Iris pigment epithelial cell (primary cell): ENCODE measurements at regions not wholly inside any gene's neighbourhood (a gene's known extent, or its start where the extent isn't known, plus 50 kb on each side); places are given as distances from the start of the nearest gene placed in this dataset.
A peak's percentile ranks its signal among the peaks of the same experiment; 100 is the strongest.

Experiments used
- DNase-seq: peaks from one replicate; pipeline ENCODE4 v3.0.0-alpha.2; 2011; ENCODE audit warnings: low read depth

DNA sequence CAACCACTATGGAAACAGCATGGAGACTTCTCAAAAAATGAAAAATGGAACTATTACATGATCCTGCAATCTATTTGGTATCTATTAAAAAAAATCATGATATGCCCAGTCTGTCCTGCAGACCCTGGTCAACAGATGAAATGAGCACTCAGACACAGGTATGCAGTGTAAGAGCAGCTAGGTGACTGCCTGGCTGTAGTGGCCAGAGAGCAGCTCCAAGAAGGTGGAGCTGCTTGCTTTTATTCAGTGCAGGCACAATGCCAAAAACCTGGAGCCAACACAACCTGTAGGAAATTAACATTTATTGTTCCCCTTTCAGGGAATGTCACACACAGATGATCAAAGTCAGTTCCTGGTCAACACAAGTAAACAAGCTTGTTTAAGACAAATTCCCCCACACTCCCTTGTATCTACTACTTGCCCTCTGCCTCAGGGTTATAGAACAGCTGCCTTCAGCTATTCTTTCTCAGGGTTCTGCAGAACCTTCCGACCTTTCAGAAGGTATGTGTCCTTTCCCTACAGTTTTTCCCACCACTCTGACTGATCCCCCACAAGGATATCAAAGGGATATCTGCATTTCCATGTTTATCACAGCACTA, 933.7 kb upstream of the SLITRK5 start:
- DNase-seq: no peak

- DNase-seq: no peak
Measured at GRCh38 chr13:86741762-86742285, 929.3 kb upstream of the SLITRK5 start.

DNA sequence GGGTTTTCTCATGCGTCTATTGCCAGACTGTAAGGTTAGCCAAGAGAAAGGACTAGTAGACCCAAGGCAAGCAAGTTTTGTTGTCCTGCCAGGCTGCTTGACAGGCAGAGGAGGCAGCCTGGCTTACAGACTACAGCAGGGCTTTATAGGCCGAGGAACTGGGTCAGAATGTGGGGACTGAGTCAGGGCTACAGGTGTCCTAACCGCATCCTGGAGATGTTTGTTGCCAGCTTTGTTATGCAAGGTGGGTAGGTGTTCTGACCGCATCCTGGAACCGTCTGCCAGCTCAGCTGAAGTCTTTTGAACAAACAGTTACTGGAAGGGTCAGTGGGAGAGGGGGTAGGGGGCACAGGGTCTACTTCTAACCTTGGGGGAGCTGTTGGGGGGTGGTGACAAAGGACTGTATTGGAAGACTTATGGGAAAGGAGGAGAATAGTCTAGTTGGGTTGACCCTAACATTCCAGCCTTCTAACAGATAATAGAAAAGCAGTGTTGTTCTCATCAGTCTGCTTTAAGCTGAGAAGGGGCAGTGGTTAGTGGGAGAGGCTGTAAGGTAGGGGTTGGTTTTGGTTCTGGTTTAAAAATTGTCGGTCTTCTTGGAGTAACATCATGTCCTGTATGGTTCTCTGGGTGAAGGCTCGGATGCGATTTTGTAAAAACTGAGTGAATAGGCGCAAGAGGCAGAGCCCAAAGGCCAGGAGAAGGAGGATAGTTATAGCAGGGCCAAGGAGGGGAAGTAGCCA, 913.8 kb upstream of the SLITRK5 start:
- no peak for DNase-seq

DNA sequence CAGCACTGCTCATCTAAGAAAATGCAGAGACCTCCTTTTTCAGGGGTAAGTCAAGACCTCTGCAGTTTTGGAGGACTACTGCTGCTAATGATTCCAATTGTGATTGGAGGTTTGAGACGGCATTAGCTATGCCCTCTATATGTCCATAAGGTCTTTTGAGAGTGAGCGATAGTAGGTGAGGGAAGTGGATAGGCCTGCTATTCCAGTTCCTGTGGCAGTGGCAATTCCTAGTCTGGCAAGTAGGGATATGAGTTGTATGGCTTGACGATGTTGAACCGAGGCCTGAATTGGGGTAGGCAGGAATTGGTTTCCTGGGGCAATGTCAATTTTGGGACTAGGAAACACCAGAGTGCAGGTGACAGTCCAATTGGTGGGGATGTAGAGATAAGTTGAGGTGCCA, 913.1 kb upstream of the SLITRK5 start:
- DNase-seq: no peak

GRCh38 chr13:86760620-86761019, 910.6 kb upstream of the SLITRK5 start:
- DNase-seq: no peak

- no peak for DNase-seq
Measured at GRCh38 chr13:86765462-86765861, 905.7 kb upstream of the SLITRK5 start.

DNA sequence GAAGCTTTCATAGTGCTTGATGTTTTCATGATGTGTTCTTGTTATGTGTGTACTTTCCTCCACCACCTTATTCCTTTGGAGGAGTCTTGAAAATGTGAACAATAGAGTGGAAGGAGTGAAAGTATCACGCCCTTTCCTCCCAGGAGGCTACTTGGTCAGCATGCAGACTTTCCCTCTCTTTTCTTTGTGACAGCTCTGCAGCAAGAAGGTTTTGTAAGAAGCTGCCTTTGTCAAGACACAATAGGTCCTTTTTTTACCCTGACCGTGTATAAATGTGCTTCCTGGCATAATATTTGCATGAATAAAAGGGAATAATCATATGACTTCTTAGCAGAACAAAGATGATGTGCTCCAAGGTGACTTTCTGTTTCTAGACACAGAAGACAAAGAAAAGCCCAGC, 882.6 kb upstream of the SLITRK5 start:
- no peak for DNase-seq

GRCh38 chr13:86792153-86792651, 879.0 kb upstream of the SLITRK5 start:
- no peak for DNase-seq

DNA sequence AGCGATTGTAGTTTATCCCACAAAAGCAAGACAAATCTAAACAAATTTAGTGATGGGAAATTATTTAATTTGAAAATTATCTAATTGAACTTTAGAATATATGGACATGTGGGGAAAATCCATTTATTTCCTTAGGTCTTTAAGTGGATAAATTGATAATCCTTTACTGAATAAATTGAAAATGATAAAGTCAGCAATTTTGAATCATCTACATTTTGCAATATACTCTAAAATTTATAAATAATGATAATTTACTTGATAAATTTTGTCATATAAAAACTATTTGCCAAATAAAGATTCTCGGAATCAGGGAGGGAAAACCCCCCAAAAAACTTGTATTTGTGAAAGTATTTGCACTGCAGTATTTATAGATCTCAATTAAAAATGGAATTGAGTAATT, 875.3 kb upstream of the SLITRK5 start:
- no peak for DNase-seq

GRCh38 chr13:86810361-86810760, 860.8 kb upstream of the SLITRK5 start:
- DNase-seq: no peak

- DNase-seq: no peak
Measured at GRCh38 chr13:86813198-86813597, 858.0 kb upstream of the SLITRK5 start.

GRCh38 chr13:86825410-86825809, 845.8 kb upstream of the SLITRK5 start:
- no peak for DNase-seq

- no peak for DNase-seq
Measured at GRCh38 chr13:86826232-86826631, 844.9 kb upstream of the SLITRK5 start.

DNA sequence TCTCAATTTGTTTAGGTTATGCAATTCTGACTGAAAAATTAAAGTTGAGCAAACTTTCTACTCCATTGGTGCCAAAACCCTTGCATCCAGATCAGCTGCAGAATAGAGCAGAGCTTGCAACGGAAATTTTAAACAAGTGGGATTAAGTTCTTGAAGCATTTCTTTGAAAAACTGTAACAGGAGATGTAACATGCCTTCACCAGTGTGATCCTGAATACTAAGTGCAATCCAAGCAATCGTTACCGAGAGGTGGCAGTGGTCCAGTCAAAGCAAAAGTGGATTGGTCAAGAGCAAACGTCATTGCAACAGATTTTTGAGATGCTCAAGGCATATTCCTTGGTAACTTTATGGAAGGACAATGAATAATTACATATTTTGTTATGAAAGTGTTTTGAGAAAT, 841.1 kb upstream of the SLITRK5 start:
- peak; percentile 41 for DNase-seq

DNA sequence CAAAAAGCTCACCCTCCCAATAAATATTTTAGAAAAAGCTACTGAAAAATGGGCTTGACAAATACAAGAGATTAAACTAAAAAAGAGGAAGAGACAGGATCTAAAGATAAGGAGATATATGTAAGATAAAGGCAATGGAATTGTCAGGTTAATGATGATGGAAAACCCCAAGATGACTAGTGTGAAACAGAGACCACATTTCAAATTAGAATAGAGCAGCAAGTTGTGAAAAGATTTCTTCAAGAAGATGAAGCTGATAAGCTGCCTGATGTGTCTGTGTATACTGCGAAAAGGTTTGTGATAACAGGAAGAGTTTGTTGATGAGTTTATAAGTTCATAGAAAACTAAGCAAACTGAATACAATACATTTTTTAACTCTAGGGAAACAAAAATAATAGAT, 840.1 kb upstream of the SLITRK5 start:
- no peak for DNase-seq

DNA sequence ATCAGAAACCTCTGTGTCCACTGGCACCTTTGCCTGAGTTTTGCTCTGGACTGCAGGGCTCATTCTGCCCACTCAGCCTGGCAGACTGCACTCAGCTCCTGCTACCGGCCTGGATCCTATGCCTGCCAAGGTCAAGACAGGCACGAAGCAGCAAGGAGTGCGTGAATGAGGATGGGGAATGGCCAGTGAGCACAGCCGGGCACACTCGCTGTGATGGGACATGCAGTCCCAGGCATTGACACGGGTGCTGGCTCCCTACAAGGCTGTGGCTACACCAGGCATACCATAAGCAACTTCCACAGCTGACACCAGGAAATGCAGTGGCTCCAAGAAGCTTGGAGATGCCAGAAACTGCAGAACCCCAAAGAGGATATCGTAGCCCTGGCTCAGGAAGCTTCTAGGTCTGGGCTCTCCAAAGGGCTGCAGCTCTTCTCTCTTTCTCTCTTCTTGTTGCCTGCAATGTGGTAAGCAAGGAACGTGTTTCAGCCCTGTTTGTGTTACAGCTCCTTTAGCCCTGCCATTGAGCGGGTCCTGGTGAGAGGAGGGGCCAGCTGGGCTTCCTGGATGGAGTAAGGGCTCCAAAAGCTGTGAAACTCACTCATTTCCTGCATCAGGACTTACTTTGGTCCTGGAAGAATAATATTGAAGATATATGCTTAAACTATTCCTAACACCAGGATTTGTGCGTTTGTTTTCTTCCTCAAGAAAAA, 832.6 kb upstream of the SLITRK5 start:
- DNase-seq: no peak

DNA sequence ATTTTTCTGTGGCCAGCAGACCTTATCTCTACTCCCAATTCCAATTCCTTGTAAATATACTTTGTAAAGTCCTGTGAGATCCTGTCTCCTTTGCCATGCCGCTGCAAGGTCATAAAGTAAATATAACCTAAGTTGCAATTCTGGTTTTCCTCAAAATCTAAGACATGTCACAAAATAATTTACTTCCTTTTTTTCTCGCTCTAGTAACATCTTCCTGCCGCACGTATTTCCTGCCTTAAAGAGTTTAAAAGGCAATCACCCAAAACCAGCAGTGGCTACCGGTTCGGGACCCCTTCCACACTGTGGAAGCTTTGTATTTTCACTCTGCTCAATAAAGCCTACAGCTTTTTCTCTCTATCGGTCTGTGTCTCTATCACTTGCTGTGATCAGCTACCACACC, 832.0 kb upstream of the SLITRK5 start:
- DNase-seq: no peak

- DNase-seq: no peak
Measured at GRCh38 chr13:86840250-86841191, 830.6 kb upstream of the SLITRK5 start.

- DNase-seq: no peak
Measured at GRCh38 chr13:86841264-86841663, 829.9 kb upstream of the SLITRK5 start.

- peak; percentile 50 for DNase-seq
Measured at GRCh38 chr13:86846501-86846900, 824.7 kb upstream of the SLITRK5 start.

GRCh38 chr13:86848716-86849115, 822.5 kb upstream of the SLITRK5 start:
- no peak for DNase-seq

DNA sequence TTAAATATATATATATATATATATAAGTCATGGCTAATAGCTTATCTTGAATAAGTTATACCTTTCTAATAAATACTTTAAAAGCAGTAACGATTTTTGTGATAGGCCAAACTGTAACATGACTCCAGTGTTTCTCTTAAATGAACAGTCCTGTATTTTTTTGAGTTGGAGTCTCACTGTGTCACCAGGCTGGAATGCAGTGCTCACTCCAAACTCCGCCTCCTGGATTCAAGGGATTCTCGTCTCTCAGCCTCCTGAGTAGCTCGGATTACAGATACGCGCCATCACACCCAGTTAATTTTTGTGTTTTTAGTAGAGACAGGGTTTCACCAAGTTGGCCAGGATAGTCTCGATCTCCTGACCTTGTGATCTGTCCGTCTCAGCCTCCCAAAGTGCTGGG, 814.2 kb upstream of the SLITRK5 start:
- DNase-seq: peak; percentile 87
